ENCODE measurements at regions not wholly inside any gene's neighbourhood (a gene's known extent, or its start where the extent isn't known, plus 50 kb on each side); places are given as distances from the start of the nearest gene placed in this dataset.

- H3K79me2 ChIP-seq (ENCODE audit: control insufficient read depth, insufficient read depth, low read length): no peaks in the 10 kb centered on the region
- FAIRE-seq (no peak), DNase-seq (ENCODE audit: low read depth, low spot score) (no peak)
- H3K9me1 ChIP-seq (replicated peaks; ENCODE audit: control insufficient read depth, extremely low read depth, insufficient read depth, low read length): no peaks in the 10 kb centered on the region
- H3K4me2 ChIP-seq (ENCODE audit: insufficient read depth, low read length): no peak overlapping the region
- H3K4me1 ChIP-seq (ENCODE audit: control insufficient read depth, extremely low read depth, insufficient read depth, low read length): no peaks in the 10 kb centered on the region
- intact Hi-C loops (cut with micrococcal nuclease) (no loop called here), dilution Hi-C loops (cut with MboI; ENCODE audit: extremely low pct_ligation_motif_present, low sequenced_read_pairs) (no loop called here)
- H3K9ac ChIP-seq (replicated peaks; ENCODE audit: extremely low read depth, insufficient read depth, low read length): no peak overlapping the region
- H3K9me3 ChIP-seq (replicated peaks; ENCODE audit: control insufficient read depth, insufficient read depth, low read length): no peaks in the 10 kb centered on the region
- ChIA-PET POLR2A (no interaction called here), CTCF (interaction anchor here (1.2 kb wide), 1 partner anchor 17 kb away, joined by 3 read pairs; no protein-coding TSS in a partner anchor)
- H3K36me3 ChIP-seq (ENCODE audit: control insufficient read depth in 2 of 2, extremely low read depth in 1 of 2, insufficient read depth in 2 of 2, low read length in 2 of 2): no peaks in the 10 kb centered on the region
- TF ChIP-seq GATA2 (IDR thresholded peaks at IDR 0.05; ENCODE audit: insufficient read depth, insufficient read length, low read depth, low read length): no peak
- no peak for TF ChIP-seq JUN (IDR thresholded peaks at IDR 0.05; ENCODE audit: borderline replicate concordance, insufficient read depth, insufficient read length, low read depth)
- no peak for TF ChIP-seq MYC (IDR thresholded peaks at IDR 0.05; ENCODE audit: low read depth, low read length)
- TF ChIP-seq POLR2AphosphoS5 (IDR thresholded peaks at IDR 0.05; ENCODE audit: insufficient read depth, low read depth, low read length): no peak
- no peak for TF ChIP-seq POLR2A (IDR thresholded peaks at IDR 0.05; ENCODE audit: low read depth, low read length)
- no peak for TF ChIP-seq EZH2 (IDR thresholded peaks at IDR 0.05; ENCODE audit: borderline replicate concordance, low read depth, low read length, severe bottlenecking)
- TF ChIP-seq CTCF (IDR thresholded peaks at IDR 0.05; ENCODE audit: extremely low read depth in 1 of 2, insufficient read depth in 1 of 2, low read depth in 1 of 2, low read length in 2 of 2): no peak
- peak; percentile 5 for TF ChIP-seq FOS (IDR thresholded peaks at IDR 0.05; ENCODE audit: borderline replicate concordance, insufficient read depth, low read length)
- no peak overlapping the region for H3K27ac ChIP-seq (ENCODE audit: insufficient read depth, low read depth, low read length)
- no peak overlapping the region for H3K4me3 ChIP-seq (replicated peaks in 1 of 3; ENCODE audit: insufficient read depth in 1 of 3, low read depth in 1 of 3, low read length in 3 of 3)
- H2AFZ ChIP-seq (ENCODE audit: low read depth, low read length): no peak overlapping the region
- H4K20me1 ChIP-seq (replicated peaks; ENCODE audit: control insufficient read depth, extremely low read depth, insufficient read depth, low read length): no peaks in the 10 kb centered on the region
- H3K27me3 ChIP-seq (ENCODE audit: control insufficient read depth in 2 of 2, insufficient read depth in 2 of 2, low read length in 2 of 2): no peaks in the 10 kb centered on the region
- BruUV-seq (replicated peaks): no TSS peak
These were observed 105.5 kb upstream of the CDH12 start for GRCh38 chr5:22958462-22959262.
